GM13976 (cell line): ENCODE measurements at regions not wholly inside any gene's neighbourhood (a gene's known extent, or its start where the extent isn't known, plus 50 kb on each side); places are given as distances from the start of the nearest gene placed in this dataset.
A peak's percentile ranks its signal among the peaks of the same experiment; 100 is the strongest.

Source experiments
- DNase-seq: peaks from one replicate; pipeline ENCODE4 v3.0.0; 2012; ENCODE audit warnings: low spot score
- CTCF ChIP-seq: IDR thresholded peaks from 2 replicates; pipeline ENCODE4 v1.5.1; 2012; ENCODE audit warnings: borderline replicate concordance, mild to moderate bottlenecking; ENCODE audit not compliant: insufficient read depth; ENCODE audit errors: extremely low read depth, missing control alignments, control extremely low read depth
- in situ Hi-C: fragments of 300-500 bp; cut with MboI; formaldehyde crosslinking; loops from one replicate; pipeline ENCODE4 v1.12.0; 2022; ENCODE audit warnings: low sequenced_read_pairs, mixed read lengths, inconsistent platforms; ENCODE audit not compliant: unreplicated experiment

- no peak for DNase-seq
- in situ Hi-C loops = loop anchor here (25.0 kb wide), 1 partner anchor 373 kb away; no protein-coding TSS in a partner anchor
- no peak for TF ChIP-seq CTCF
Observed at GRCh38 chr12:65684906-65685305, 139.4 kb upstream of the HMGA2 start.

- peak; percentile 18 for TF ChIP-seq CTCF
- peak; percentile 11 for DNase-seq
- in situ Hi-C loops = loop anchor here (25.0 kb wide), 1 partner anchor 373 kb away; no protein-coding TSS in a partner anchor
Observed at GRCh38 chr12:65685514-65685913, 138.8 kb upstream of the HMGA2 start.

- no peak for TF ChIP-seq CTCF
- DNase-seq = no peak
- in situ Hi-C loops = loop anchor here (25.0 kb wide), 1 partner anchor 377 kb away; no protein-coding TSS in a partner anchor
Observed at GRCh38 chr12:65689508-65689907, 134.8 kb upstream of the HMGA2 start.

GRCh38 chr12:65690477-65690876 lies 133.8 kb upstream of the HMGA2 start:
- DNase-seq = no peak

GRCh38 chr12:65694130-65694529 lies 130.2 kb upstream of the HMGA2 start:
- no peak for DNase-seq
- TF ChIP-seq CTCF = no peak
- in situ Hi-C loops = loop anchor here (25.0 kb wide), 1 partner anchor 382 kb away; no protein-coding TSS in a partner anchor

More at GRCh38 chr12:65690477-65690876, 133.8 kb upstream of the HMGA2 start:
- no peak for TF ChIP-seq CTCF
- in situ Hi-C loops = loop anchor here (25.0 kb wide), 1 partner anchor 378 kb away; no protein-coding TSS in a partner anchor

DNA sequence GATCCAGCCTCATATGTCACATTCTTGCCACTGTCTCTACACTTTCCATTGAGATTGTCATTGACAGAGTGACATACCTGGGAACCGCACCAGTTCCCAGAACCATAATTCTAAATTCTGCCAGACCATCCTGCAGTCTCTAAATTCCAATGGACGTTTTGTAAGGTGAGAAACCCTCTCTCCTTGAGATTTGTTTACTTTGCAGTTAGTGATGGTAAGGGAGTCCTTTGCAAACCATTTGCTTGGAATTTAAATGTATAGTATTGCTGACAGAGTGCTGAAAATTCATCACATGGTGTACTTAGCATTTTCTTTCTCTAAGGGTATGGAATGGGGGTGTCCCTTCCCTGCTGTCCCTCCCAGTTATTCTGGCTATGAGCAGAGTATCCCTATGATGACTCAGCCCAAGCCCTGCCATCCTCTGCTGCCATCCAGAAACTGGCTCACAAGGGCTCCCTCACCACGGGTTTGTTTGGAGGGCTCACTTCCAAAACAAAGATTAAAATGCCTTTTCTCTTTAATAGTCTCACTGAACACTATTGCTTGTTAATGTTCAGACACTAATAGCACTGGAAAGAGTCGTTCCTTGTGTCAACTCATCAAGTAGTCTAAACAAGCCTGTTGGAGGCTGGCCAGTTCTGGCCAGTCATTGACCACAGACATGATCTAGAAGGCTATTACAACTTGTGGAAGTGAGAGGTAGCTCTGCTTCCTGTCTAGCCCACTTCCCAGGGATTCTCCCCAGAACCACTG lies 129.0 kb upstream of the HMGA2 start:
- no peak for DNase-seq
- TF ChIP-seq CTCF = no peak
- in situ Hi-C loops = loop anchor here (25.0 kb wide), 1 partner anchor 383 kb away; no protein-coding TSS in a partner anchor
